ENCODE measurements at regions not wholly inside any gene's neighbourhood (a gene's known extent, or its start where the extent isn't known, plus 50 kb on each side); places are given as distances from the start of the nearest gene placed in this dataset.

DNA sequence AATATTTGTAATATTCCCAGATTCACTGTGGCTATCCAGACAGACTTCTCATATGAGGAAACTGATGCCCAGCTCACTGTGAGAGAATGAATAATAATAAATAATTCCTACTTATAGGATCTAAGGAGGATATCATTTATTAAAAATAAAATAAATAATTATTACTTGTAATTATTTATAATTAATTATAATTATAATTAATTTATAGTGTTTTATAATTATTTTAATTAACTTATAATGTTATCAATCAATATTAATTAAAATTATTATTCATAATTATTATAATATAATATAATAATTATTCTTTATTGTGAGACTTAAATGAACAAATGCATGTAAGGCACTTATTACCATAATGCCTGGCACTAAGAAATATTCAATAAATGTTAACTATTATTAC, 192.8 kb downstream of the GALC start:
- intact Hi-C loops (cut with DNase I), result loop anchor here (5.0 kb wide), 1 partner anchor 97 kb away; no protein-coding TSS in a partner anchor
- H3K27me3 ChIP-seq, result no peaks in the 10 kb centered on the region
- H3K9me3 ChIP-seq, result no peaks in the 10 kb centered on the region
- peaks cover 0 to under 1% of the 10 kb centered on the region in 2 donors for H3K4me1 ChIP-seq
- no peak overlapping the region for H3K4me3 ChIP-seq (replicated peaks in 1 of 3)
- no peak overlapping the region for H3K27ac ChIP-seq
- no peak for DNase-seq
- H3K36me3 ChIP-seq, result no peaks in the 10 kb centered on the region
- TF ChIP-seq, protein P1, sequence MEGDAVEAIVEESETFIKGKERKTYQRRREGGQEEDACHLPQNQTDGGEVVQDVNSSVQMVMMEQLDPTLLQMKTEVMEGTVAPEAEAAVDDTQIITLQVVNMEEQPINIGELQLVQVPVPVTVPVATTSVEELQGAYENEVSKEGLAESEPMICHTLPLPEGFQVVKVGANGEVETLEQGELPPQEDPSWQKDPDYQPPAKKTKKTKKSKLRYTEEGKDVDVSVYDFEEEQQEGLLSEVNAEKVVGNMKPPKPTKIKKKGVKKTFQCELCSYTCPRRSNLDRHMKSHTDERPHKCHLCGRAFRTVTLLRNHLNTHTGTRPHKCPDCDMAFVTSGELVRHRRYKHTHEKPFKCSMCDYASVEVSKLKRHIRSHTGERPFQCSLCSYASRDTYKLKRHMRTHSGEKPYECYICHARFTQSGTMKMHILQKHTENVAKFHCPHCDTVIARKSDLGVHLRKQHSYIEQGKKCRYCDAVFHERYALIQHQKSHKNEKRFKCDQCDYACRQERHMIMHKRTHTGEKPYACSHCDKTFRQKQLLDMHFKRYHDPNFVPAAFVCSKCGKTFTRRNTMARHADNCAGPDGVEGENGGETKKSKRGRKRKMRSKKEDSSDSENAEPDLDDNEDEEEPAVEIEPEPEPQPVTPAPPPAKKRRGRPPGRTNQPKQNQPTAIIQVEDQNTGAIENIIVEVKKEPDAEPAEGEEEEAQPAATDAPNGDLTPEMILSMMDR (IDR thresholded peaks at IDR 0.05), result no peak
- TF ChIP-seq POLR2A (IDR thresholded peaks at IDR 0.05), result no peak

GRCh38 chr14:87799400-87799799, 193.6 kb downstream of the GALC start:
- Histone ChIP-seq H3K4me3 (replicated peaks in 1 of 3) (no peak overlapping the region), H3K27me3 (no peaks in the 10 kb centered on the region), H3K9me3 (no peaks in the 10 kb centered on the region), H3K27ac (no peak overlapping the region), H3K4me1 (peaks cover 5 to 6% of the 10 kb centered on the region in 2 donors), H3K36me3 (no peaks in the 10 kb centered on the region)
- WGBS, 2 donors, result 84 to 88% methylated on average over 3 of the region's 3 CpGs
- intact Hi-C loops (cut with DNase I), result no loop called here
- DNase-seq, result no peak
- TF ChIP-seq, protein P1 (IDR thresholded peaks at IDR 0.05), result no peak
- TF ChIP-seq POLR2A (IDR thresholded peaks at IDR 0.05), result no peak

DNA sequence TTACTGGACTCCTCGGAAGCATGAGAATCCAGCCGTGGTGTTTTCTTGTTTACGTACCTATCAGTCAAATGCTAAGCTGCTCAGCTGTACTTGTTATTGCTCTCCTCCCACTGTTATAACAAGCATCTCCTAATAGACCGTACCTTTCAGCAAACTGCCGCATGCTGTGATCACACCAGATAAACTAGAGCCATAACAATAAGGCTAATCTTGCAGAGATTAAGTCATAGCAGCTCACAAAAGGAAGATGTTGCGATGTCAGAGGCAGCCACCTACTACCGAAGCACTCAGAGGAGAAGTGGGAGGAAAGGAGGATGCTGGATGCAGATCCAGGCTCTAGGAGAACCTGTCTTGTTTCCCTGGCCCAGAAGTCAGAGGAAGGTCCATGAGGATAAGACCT, 196.0 kb downstream of the GALC start:
- Histone ChIP-seq H3K9me3 (no peaks in the 10 kb centered on the region), H3K27ac (no peak overlapping the region), H3K27me3 (no peaks in the 10 kb centered on the region), H3K4me1 (peaks cover 9 to 11% of the 10 kb centered on the region in 2 donors), H3K4me3 (replicated peaks in 1 of 3) (no peak overlapping the region), H3K36me3 (no peaks in the 10 kb centered on the region)
- intact Hi-C loops (cut with DNase I), result no loop called here
- 80 to 81% methylated on average over 7 of the region's 7 CpGs for WGBS, 2 donors
- TF ChIP-seq, protein P1 (IDR thresholded peaks at IDR 0.05), result no peak
- TF ChIP-seq POLR2A (IDR thresholded peaks at IDR 0.05), result no peak
- DNase-seq, result no peak

DNA sequence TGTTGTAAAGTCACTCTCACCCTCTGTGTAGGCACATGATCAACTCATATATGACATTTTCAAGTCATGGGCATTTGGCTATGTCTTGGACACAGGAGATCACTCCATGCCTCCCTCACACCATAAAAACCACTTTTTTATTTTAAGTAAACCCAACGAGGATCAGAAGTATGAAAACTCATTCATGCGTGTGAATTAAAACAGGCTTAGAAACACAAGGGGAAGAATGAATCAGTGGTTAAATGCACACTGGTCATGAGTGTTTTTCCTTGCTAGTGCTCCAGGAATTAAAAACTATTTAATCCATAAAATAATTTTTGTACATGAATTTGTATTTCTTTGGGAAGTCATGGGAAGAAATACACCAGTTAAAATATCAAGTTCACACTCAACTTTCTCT, 198.4 kb downstream of the GALC start:
- Histone ChIP-seq H3K9me3 (no peaks in the 10 kb centered on the region), H3K27ac (no peak overlapping the region), H3K4me1 (peaks cover 9 to 11% of the 10 kb centered on the region in 2 donors), H3K4me3 (replicated peaks in 1 of 3) (no peak overlapping the region), H3K36me3 (no peaks in the 10 kb centered on the region), H3K27me3 (no peaks in the 10 kb centered on the region)
- DNase-seq, result no peak
- 28 to 34% methylated on average over 2 of the region's 2 CpGs for WGBS, 2 donors
- intact Hi-C loops (cut with DNase I), result no loop called here
- no peak for TF ChIP-seq POLR2A (IDR thresholded peaks at IDR 0.05)
- TF ChIP-seq, protein P1 (IDR thresholded peaks at IDR 0.05), result no peak

- intact Hi-C loops (cut with DNase I), result no loop called here
- no peaks in the 10 kb centered on the region for H3K27me3 ChIP-seq
- no peak overlapping the region for H3K27ac ChIP-seq
- no peaks in the 10 kb centered on the region for H3K4me1 ChIP-seq
- H3K4me3 ChIP-seq (replicated peaks in 1 of 3), result no peak overlapping the region
- DNase-seq, result no peak
- 73 to 75% methylated on average over 3 of the region's 3 CpGs for WGBS, 2 donors
- no peaks in the 10 kb centered on the region for H3K9me3 ChIP-seq
- H3K36me3 ChIP-seq, result no peaks in the 10 kb centered on the region
- no peak for TF ChIP-seq POLR2A (IDR thresholded peaks at IDR 0.05)
- TF ChIP-seq, protein P1 (IDR thresholded peaks at IDR 0.05), result no peak
Observed at GRCh38 chr14:87785897-87786296, 207.1 kb downstream of the GALC start.

All from thyroid gland (tissue), 4 donors.